Middle frontal gyrus (tissue), 1 donor: ENCODE measurements at regions not wholly inside any gene's neighbourhood (a gene's known extent, or its start where the extent isn't known, plus 50 kb on each side); places are given as distances from the start of the nearest gene placed in this dataset.

Source experiments
- DNase-seq: peaks from one replicate; pipeline ENCODE4 v3.0.0-alpha.2; 2015; ENCODE audit warnings: low spot score; ENCODE audit errors: extremely low spot score

DNA sequence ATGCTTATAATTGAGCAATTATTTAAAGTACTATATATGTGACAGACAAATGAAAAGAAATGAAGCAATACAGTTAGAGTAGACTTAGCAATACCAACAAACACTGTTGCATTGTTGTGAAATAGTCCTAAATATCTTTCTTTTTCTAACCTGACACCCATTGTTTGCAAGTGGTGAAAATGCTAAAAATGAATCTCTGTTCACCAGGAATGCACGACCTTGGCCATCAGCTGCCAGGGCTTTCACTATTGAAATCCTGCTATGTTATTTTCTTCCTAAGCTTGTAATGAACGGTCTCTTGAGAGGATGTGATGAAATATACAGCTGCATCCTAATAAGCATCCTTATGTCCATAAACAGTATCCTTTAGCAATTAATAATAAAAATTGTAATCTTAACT lies 136.2 kb upstream of the MGAT5 start:
- DNase-seq: no peak

DNA sequence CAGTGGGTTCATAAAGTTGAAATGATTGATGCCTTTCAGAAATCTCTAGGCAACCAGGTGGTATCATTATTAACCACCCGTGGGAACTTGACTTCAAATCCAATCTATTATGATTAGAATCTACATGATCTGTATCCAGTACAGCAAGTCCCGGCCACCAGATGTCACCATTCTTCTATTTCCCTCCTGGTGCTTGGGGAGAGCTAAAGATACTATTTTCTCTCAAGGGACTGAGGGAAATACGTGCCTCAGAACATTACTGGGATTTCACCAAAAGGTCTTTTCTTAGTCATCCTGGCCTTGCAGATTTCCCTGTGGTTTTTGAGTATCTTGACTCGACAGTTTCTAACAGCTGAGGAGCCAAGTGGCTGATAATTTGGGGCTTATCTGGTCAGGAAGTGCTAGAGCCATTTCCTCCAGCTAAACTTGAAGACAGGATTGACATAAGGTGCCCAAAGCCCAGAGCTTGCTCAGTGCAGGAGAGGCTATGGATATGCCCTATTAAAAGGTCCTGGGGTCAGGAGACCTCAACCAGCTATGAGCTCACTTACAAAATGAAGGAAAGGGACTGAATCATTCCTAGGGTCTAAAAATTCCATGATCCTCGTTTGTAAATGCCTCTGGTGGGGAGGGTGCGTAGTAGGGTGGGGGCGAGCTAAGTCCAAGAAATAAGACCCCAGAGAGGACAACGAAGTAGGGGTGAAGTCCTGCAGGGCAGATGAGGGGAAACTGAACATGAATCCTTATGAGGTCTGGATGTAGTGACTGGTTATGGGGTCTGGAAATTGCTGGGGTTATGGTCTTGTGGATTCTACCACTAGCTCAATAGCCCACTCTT lies 135.4 kb upstream of the MGAT5 start:
- peak; percentile 82 for DNase-seq

DNA sequence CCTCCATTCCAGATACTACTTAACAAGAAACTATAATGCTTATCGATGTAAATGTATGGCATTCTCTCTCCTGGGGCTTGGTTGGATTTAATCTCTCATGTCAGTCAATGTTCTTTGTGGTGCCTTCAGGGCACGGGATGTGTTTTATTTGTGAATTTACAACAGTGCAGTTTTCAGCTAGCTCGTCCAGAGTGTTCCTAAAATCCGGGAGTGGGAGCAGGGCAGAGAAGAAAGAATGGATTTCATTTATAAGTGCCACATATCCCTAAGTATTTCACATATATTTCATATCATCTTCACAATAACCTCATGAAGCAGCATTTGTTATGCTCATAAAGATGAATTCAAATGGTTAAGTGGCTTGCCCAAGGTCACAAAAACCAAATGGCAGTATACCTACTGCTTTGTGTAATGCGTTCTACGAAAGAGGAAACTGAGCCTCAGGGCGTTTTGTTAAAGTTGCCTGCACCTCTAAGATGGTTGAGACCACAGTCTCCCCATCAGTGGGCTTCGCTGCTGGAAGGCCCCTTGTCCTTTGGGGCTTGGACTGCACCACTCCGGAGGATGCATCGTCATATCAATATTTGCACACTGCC lies 134.7 kb upstream of the MGAT5 start:
- no peak for DNase-seq

DNA sequence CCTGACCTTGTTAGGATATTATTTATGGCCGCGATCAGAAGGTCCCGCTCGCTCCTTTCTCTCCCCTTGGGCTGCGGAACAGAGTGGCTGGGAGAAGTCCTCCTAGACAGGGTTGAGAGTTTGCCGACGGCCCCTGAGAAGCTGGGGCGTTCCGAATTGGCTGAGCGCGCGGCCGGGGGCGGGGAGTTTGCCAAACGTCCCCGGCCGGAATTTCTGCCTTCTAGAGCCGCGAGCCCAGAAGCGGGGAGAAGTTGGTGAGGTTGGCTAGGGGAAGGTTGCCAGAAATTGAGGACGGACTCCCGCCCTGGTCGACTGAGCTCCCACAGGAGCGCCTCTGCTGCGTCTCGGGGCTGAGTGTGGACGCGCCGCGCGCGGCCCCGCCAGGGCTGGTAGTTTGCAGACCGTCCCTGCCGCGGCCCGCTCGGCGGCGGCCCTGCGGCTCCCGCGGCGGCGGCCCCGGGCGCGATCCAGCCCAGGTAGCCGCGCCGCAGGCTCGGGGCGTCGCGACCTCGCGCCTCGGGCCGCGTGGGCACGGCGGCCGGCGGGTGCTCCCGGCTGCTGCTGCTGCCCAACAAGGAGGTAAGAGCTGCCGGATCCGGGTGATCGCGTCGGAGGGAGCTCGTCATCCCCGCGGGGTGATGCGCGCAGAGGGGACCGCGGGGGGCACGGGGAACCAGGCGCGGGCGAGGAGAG lies 134.0 kb upstream of the MGAT5 start:
- peak; percentile 91 for DNase-seq

DNA sequence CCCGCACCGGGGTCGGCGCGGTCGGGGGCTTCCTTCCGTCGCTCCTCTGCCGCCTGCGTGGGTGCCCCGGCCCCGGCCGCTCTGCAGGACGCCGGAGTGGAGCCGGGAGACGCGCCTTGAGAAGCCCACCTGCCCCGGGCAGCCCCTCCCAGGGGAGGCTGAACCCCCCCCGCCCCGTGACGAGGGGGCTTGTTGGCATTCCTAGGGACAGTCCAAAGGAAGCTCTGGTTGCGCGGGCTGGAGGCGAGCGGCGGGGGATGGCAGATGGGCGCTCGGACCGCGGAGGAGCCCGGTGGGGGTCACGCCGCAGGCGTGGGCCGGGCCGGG lies 133.5 kb upstream of the MGAT5 start:
- DNase-seq: no peak

DNA sequence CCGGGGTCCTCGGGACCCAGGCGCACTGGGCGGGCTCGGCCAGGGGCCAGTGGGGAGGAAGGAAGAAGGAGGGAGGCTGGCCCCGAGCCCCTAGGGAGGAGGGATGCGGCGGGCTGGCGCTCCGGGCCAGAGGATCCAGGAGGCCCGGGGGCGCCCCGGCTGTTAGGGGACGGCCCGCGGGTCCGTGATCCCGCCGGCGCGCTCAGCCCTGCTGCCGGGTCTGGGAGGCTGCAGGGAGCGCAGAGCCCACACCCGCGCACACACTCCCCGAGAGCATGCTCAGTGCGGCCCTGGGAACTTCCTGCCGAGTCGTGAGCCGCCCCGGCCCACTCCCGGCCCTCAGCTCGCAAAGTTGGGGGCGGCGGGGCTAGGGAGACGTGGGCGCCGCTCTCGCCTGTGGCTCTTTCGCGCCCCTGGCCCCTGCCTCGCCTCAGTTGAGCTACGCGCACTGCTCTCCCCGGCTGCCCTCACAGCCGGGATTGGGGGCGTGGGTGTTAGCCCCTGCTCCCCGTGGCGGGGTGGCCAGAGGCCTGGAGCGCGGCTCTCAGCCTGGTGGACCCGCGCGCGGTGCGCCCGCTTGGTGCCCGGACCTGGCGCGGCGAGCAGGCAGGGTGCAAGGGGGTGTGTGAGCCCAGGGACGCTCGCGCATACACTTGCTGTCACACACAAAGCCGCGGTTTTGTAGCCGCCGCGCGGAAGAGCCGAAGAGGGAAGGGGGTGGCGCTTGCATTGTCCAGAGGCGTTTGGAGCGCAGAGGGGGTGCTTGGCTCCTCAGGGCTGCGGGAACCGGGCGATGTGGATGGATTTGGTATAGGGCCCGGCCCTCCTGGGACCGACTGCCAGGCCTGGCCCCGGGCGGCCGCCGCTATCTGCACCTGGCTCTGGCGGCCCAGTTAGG lies 132.9 kb upstream of the MGAT5 start:
- DNase-seq: no peak

DNA sequence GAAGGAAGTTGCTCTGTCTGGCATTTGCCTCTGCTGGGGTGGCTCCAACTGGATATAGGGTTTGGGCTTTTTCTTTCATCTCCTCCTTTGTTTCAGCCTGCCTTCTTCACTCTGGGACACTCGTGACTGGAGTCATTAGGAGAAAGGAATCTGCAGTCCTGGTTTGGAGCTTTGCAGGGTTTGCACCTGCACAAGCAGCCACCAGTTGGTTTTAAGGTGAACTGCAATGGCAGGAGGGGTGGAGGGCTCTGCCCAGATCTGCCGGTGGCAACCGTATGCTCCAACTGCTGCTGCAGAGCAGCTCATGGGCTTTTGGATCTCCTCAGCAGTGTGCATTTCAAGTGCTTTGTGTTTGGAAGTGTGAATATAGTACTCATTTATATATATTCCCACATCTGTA lies 131.3 kb upstream of the MGAT5 start:
- no peak for DNase-seq

DNA sequence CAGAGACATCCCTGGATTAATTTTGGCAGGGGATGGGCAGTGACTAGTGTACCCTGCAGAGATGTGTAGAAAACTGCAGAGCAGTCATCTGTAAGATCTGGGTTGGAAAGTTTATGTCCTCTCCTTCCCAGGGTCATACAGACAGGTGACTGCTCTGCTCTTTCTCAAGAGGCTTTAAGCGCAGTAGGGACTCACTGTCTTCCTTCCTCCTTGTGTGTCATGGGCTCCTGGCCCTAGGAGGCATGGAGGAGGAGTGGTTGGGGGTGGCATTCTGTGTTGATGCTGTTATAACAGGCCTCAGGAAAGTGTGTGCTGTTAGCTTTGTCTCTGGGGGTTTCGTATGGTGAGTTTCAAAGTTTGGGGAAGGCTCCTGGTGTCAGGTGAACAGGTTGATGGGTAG lies 130.5 kb upstream of the MGAT5 start:
- DNase-seq: no peak

DNA sequence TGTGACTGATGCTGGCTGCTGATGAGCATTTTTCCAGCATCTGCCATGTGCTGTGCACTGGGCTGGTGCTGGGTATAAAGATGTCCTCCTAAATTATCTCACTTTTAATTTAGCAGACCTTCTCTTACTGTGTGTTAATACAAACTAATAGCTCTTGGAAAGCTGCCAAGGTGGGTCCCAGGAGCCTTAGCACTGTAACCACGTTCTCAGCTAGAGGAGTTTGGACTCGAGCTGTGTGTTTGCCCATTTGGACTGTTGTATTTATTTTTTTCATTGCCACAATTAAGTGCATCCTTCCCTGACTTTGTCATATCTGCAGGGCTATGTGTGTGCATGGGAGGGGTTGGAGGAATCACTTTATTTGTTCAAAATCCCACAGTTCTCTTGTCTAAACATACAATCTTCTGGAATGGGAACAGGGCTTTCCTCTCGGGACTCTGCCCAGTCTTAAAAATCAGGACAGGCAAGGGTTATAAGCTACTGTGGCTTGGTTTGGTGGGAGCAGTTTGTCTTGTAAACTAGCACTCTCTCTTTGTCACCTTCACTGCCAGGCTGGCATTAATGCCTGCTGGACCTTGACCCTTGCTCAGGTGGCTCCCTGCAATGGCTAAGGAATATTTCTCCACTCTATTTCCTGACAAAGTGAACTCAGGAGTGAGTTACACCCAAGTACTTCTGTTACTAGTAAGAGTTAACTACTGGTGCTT lies 129.7 kb upstream of the MGAT5 start:
- DNase-seq: no peak

DNA sequence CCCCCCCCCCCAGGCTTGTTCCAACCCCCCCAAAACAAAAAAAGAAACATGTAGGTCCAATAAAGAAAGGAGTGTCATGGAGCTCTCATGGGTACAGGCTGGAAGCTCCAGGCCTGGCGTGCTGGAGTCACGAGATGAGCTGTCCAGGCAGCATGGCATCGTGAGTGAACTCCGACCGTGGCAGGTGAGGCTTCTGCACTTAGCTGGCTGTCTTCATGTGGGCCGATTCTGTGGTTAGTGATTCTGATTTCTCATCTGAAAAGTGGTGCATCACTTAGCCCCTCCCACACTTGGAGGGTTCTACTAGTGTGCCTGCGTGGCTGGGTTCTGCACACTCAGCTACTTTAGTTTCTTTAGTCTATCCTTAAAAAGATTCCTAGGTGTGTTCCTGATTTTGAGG lies 126.4 kb upstream of the MGAT5 start:
- DNase-seq: no peak

DNA sequence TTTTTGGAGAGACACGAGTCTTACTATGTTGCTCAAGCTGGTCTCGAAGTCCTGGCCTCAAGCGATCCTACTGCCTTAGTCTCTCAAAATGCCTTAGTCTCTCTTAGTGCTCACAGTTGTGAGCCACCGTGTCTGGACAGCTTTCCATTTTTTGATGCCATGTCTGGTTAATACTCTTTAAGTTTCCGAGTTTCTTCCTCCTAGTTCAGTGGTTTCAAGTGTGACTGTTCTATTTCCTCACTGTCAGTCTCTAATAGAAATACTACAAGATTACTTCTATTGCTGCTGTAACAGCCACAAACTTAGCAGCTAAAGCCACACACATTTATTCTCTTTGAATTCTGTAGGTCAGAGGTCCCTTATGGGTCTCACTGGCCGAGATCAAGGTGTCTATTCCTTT lies 125.1 kb upstream of the MGAT5 start:
- no peak for DNase-seq

DNA sequence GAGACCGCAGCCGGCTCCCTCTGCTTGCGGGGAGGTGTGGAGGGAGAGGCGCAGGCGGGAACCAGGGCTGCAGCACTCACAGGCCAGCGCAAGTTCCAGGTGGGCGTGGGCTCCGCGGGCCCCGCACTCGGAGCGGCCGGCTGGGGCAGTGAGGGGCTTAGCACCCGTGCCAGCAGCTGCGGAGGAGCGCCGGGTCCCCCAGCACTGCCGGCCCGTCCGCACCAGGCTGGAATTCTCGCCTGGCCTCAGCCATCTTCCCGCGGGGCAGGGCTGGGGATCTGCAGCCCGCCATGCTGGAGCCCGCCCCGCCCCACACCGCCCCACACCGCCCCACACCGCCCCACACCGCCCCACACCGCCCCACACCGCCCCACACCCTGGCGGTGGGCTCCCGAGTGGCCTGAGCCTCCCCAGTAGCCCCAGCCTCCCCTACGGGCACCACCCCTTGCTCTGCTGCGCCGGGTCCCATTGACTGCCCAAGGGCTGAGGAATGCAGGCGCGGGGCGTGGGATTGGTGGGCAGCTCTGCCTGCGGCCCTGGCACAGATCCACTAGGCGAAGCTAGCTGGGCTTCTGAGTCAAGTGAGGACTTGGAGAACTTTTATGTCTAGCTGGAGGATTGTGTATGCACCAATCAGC lies 123.9 kb upstream of the MGAT5 start:
- DNase-seq: no peak

DNA sequence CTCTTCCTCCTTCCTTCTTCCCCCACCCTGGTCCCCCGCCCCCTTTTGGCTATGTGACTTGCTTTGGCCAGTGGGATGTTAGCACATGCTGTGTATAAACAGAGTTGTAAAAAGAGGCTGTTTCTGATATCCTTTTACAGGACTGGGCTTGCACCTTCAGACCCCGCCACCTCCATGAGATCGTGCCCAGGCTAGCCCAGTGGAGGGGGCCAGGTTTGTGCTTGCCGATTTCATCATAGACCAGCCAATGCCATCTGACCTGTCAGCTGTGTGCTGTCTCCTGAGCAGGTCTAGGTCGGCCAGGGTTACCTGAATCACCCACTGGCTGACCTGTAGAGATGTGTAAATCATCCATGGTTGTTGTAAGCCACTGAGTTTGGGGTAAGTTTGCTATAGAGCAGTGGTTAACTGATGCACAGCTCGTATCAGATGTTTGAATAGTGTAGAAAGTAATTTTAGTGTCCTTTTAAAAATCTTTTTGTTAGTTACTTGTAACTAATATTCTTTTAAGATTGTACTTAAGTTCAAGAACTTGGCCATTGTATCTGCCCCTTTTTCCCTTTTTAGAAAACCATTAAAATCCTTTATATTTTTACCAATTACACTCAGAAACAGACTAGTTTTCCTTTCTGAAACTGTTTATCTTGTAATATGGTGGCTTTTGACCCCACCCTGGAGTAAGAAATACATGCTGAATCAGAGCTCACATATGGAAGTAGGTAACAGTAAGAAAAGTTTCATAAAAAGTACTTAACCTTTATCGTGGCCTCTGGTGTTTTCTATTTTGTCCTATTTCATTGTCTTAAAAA lies 122.0 kb upstream of the MGAT5 start:
- no peak for DNase-seq

DNA sequence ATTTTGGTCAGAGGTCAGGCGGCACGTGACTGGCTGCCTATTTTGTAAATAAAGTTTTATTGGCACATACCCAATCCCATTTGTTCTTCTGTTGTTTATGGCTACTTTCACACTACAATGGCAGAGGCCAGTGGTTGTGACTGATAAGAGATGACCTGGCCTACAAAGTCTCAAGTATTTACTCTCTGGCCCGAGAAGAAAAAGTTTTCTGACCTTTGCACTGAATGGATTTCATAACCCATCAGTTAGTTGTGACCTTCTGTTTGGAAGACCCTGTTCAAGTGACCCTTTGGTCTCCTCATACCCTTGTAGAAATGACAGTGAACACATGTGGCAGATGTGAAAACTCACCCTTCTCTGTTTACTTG lies 121.4 kb upstream of the MGAT5 start:
- no peak for DNase-seq

DNA sequence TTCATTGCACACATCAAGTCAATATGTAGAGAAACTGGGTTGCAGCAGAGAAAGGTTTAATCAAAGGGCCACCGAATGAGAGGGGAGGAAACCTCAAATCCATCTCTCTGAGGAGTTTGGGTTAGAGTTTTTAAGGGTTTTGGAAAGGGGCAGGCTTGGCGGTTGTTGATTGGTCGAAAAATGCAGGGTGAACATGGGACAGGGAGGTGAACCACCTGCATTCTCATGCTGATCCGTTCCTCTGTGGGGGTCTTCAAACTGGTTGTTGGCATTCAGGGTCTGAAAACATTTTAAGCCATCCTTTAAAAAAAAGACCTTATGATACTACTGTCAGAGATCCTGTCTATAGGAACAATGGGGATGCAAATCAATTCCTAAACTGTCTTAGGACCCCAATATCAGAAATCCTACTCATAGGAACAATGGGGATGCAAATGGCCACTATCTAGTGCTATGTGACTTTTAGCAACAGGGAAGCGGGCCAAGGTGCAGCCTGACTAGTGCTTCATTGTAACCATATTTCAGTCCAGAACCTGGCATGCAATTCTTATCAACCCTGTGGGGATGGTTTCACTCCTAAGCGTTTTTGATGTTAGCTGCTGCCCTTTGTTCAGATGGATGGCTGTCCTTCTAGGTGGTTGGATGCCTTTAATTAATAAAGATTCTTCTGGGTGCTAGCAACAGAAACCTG lies 120.1 kb upstream of the MGAT5 start:
- no peak for DNase-seq

DNA sequence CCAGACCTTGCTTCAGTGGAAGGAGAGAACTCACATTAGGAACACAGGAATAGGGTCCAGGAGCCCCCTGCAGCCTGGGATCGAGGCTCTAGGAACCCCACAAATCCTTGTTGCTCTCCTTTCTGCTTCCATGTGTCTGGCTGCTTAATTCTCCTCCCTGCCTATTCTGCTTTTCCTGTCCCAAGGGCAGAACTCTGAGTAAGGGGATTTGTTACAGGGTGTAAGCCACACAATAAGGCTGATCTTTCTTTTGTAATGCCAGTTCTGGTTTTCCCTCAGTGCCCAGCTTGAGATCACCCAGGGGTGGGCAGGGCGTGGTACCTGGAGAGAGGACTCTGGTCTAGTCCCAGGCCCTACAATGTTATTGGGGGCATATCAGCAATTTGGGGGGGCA lies 119.6 kb upstream of the MGAT5 start:
- DNase-seq: no peak

DNA sequence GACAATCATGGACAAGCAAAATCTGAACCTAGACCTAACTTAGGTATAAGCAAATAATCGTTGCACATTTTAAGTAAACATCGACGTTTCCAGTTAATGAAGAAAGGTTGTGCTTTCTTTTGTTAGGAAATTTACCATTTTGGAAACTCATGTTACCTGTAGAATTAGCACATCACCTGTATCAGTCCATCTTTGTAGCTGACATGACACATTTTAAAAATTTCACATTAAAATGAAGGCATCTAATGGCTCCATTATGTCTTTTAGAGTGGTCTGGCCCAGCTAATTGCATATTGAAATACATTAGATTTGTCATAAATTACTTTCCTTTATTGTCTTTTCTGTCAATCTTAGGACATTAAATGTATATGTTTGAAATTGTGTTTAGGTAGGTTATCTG lies 119.0 kb upstream of the MGAT5 start:
- DNase-seq: no peak

DNA sequence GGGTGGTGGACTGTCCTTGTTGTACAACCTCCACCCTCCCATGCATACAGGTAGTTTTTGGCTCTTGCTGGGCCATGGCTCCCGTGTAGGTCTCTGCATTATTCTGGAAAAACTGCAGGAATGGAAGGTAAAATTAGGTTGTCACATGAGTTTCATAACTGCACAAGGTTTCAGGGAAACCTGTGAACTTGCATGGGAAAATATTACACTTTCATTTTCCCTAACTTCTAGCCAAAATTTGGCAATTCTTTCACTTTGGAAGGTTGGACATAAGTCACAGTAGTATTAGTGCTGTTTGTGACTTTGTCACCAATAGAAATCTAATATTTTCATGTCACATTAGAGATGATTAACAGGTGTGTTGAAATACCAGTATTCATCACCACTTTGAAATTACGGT lies 118.1 kb upstream of the MGAT5 start:
- no peak for DNase-seq

DNA sequence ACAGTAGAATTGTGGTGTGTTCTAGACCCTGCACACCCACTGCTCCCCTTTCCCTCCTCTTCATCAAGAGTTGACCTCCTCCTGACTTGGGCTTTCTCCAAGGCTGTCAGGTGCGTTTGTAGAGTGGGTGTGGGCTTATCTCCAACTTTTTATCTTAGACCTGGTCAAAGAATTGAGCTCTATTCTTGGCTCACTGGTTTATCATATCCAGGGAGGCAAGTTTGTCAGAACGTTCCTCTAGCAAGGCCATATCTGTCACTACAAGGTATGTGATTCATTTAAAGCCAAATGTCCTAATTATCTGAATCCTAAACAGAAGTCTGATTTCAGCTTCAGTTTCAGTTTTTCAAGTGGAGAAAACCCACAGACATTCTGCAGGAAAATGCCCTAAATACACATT lies 117.1 kb upstream of the MGAT5 start:
- DNase-seq: no peak
